BE2C (cell line): ENCODE measurements at regions not wholly inside any gene's neighbourhood (a gene's known extent, or its start where the extent isn't known, plus 50 kb on each side); places are given as distances from the start of the nearest gene placed in this dataset.

Source experiments
- DNase-seq: peaks from one replicate; pipeline ENCODE4 v3.0.0-alpha.2; 2020
- H3K27me3 ChIP-seq: fragments of 250-450 bp; sonication (Bioruptor Pico); 2 replicates; pipeline ENCODE4 v1.5.1; 2020; ENCODE audit warnings: mild to moderate bottlenecking
- H3K36me3 ChIP-seq: fragments of 250-450 bp; sonication (Bioruptor Pico); 2 replicates; pipeline ENCODE4 v1.5.1; 2020; ENCODE audit warnings: mild to moderate bottlenecking
- H3K4me1 ChIP-seq: fragments of 250-450 bp; sonication (Bioruptor Pico); 2 replicates; pipeline ENCODE4 v1.5.1; 2020
- H3K4me3 ChIP-seq: 2 replicates; pipeline ENCODE4 v1.5.1; 2011; ENCODE audit warnings: low read depth, low read length
- H3K9me3 ChIP-seq: fragments of 250-450 bp; sonication (Bioruptor Pico); 2 replicates; pipeline ENCODE4 v1.5.1; 2020
- TF ChIP-seq, protein P1 (sequence below): IDR thresholded peaks from 2 replicates; pipeline ENCODE4 v1.5.1; 2012; ENCODE audit warnings: mild to moderate bottlenecking, low read depth, low read length

DNA sequence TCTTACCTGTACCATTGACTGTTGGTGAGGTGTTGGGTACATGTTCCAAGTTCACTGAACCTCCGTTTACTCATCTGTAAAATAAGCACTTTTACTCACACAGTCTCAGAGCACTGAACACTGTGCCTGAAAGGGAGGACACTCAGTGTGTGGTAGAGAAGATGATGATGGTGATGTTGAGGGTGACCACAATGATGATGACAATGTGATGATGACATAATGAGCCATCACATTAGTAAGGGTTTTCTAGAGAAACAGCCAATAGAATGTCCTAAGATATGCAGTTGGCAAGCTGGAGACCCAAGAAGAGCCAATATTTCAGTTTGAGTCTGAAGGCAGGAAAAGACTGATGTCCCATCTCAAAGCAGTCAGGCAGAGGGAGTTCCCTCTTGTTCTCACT is 315.4 kb upstream of the IGFBP7 start:
- no peaks in the 10 kb centered on the region for H3K36me3 ChIP-seq
- H3K9me3 ChIP-seq = no peaks in the 10 kb centered on the region
- no peak for DNase-seq
- TF ChIP-seq, protein P1, sequence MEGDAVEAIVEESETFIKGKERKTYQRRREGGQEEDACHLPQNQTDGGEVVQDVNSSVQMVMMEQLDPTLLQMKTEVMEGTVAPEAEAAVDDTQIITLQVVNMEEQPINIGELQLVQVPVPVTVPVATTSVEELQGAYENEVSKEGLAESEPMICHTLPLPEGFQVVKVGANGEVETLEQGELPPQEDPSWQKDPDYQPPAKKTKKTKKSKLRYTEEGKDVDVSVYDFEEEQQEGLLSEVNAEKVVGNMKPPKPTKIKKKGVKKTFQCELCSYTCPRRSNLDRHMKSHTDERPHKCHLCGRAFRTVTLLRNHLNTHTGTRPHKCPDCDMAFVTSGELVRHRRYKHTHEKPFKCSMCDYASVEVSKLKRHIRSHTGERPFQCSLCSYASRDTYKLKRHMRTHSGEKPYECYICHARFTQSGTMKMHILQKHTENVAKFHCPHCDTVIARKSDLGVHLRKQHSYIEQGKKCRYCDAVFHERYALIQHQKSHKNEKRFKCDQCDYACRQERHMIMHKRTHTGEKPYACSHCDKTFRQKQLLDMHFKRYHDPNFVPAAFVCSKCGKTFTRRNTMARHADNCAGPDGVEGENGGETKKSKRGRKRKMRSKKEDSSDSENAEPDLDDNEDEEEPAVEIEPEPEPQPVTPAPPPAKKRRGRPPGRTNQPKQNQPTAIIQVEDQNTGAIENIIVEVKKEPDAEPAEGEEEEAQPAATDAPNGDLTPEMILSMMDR = no peak
- no peaks in the 10 kb centered on the region for H3K4me1 ChIP-seq
- H3K4me3 ChIP-seq = no peak overlapping the region
- no peaks in the 10 kb centered on the region for H3K27me3 ChIP-seq

GRCh38 chr4:57424232-57424897 is 314.2 kb upstream of the IGFBP7 start:
- H3K4me3 ChIP-seq = no peak overlapping the region
- DNase-seq = no peak
- TF ChIP-seq, protein P1 = no peak

DNA sequence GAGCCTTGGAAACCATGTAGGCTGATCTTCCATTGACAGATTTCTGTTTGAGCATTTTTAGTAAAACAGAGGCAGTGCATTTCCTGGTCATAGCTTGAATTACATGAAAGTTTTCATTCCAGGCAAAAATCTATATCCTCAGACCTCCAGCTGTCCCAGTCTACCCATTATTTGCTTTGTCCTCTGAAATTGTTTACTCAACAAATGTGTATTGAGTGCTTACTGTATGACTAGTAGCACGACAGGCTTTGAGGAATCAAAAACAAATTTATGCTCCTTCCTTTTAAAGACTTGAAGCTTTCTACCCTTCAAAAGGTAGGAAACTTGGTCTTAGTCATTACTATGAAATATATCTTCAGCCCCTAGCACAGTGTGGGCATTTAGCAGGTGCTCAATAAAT is 307.9 kb upstream of the IGFBP7 start:
- no peak for DNase-seq
- H3K4me3 ChIP-seq = no peak overlapping the region
- no peaks in the 10 kb centered on the region for H3K4me1 ChIP-seq
- H3K9me3 ChIP-seq = no peaks in the 10 kb centered on the region
- TF ChIP-seq, protein P1 = no peak
- H3K36me3 ChIP-seq = no peaks in the 10 kb centered on the region
- no peaks in the 10 kb centered on the region for H3K27me3 ChIP-seq

More at GRCh38 chr4:57424232-57424897, 314.2 kb upstream of the IGFBP7 start:
- H3K36me3 ChIP-seq = no peaks in the 10 kb centered on the region
- H3K27me3 ChIP-seq = no peaks in the 10 kb centered on the region
- H3K9me3 ChIP-seq = no peaks in the 10 kb centered on the region
- H3K4me1 ChIP-seq = no peaks in the 10 kb centered on the region

- no peak for DNase-seq
- Histone ChIP-seq H3K4me1 (no peaks in the 10 kb centered on the region), H3K4me3 (no peak overlapping the region)
These were observed 302.3 kb upstream of the IGFBP7 start for GRCh38 chr4:57412259-57413054.

DNA sequence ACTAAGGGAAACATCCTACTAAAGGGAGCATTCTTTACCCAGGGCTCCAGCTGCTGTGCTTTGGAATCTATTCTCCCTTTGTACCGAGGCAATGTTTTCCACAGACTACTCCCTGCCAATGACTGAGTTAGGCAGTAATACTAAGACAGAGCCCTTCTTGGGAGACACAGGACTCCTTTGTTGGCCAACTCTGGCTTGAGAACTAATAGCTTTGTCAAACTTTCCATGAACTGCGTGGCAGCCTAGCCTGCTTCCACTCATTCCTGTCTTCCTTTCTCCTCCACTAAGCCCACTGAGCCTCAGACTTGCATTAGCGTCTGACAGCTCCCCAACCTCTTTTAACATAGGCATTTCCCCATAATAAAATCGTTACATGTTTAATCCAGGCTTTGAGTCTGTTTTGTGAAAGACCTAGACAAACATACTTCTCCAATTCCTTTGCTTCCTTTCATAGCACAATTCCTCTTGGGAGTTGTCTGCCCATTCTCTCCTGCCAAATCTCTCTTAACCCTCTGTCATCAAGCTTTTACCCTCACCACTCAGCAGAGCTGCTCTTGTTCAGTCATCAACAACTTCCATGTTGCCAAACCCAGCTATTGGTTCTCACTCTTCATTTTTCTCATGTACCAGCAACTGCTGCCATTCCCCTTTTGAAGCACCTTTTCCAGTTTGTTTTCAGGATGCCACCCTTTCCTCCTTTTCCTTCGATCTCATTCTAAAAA is 300.3 kb upstream of the IGFBP7 start:
- Histone ChIP-seq H3K4me1 (no peaks in the 10 kb centered on the region), H3K27me3 (no peaks in the 10 kb centered on the region), H3K36me3 (no peaks in the 10 kb centered on the region), H3K9me3 (no peaks in the 10 kb centered on the region), H3K4me3 (no peak overlapping the region)
- TF ChIP-seq, protein P1 = no peak
- DNase-seq = no peak

More at GRCh38 chr4:57412259-57413054, 302.3 kb upstream of the IGFBP7 start:
- Histone ChIP-seq H3K9me3 (no peaks in the 10 kb centered on the region), H3K36me3 (no peaks in the 10 kb centered on the region), H3K27me3 (no peaks in the 10 kb centered on the region)
- TF ChIP-seq, protein P1 = no peak
